ENCODE measurements at regions not wholly inside any gene's neighbourhood (a gene's known extent, or its start where the extent isn't known, plus 50 kb on each side); places are given as distances from the start of the nearest gene placed in this dataset.
A peak's percentile ranks its signal among the peaks of the same experiment; 100 is the strongest.
"Not testable (repeated sequence)": the region's sequence is repeated elsewhere in the genome, so short reads cannot be mapped to it uniquely, and the experiment has no call there.

- no peak for DNase-seq (ENCODE audit: low read depth)
Observed at GRCh38 chr3:153440311-153440710, 278.3 kb downstream of the RAP2B start.

DNA sequence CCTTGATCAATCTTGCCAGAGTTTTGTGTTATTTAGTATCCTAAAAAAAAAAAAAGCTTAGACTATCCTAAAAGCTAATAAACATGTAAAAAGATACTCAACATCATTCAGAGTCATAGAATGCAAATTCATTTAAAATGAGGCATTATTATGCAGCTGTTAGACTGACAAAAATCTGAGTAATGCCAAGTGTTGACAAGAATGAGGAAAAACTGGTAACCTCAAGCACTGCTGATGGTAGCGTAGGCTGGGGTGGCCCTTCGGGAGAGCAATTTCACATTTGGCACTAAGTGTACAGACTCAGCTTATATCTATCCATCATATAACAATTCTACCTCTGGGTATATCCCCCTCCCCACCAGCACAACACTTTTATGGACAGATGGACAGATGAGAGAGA, 280.4 kb downstream of the RAP2B start:
- peak; percentile 87 for DNase-seq (ENCODE audit: low read depth)

DNA sequence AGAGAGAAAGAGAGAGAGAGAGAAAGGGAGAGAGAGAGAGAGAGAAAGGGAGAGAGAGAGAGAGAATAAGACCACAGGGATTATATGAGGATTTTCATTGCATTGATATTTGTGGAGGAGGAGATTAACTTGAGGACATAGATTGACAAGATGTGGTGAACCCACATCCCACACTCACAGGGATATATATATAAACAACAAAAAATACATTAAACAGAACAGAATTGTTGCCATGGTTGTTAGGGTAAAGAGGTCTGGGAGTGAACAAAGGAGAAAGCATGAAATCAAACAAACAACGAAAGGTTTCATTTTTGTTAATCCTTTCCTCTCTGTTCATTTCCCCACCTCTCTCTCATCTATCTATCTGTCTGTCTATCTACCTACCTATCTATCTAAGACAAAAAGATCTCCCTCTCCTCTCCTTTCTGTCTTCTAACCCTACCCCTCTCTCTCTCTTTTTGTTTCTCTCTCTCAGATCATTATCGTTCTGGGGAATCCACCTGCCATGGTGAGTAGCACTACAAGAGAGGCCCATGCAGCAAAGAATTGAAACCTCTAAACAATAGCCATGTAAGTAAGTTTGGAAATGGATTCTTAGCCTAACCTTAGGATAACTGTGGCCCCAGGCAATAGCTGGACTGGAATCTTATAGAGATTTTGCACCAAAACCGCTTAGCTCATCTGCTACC, 280.9 kb downstream of the RAP2B start:
- DNase-seq (ENCODE audit: low read depth): no peak

GRCh38 chr3:153443961-153444360, 281.9 kb downstream of the RAP2B start:
- DNase-seq (ENCODE audit: low read depth): peak; percentile 15

DNA sequence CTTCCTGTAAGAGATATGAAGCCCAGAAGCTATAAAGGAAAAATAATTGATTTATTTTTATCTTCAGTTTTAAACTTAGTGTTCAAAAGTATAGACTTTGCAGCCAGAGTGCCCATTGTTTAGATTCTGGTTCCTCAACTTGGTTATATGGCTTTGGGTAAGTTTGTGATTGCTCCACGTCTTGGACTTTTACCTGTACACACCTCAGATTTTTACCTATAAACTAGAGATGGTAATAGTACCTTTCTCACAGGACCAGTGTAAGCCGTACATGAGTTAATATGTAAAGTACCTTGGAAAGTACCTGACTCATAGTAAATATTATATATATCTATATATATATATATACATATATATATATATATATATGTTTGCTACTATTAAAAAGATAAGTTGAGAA, 283.8 kb downstream of the RAP2B start:
- no peak for DNase-seq (ENCODE audit: low read depth)

DNA sequence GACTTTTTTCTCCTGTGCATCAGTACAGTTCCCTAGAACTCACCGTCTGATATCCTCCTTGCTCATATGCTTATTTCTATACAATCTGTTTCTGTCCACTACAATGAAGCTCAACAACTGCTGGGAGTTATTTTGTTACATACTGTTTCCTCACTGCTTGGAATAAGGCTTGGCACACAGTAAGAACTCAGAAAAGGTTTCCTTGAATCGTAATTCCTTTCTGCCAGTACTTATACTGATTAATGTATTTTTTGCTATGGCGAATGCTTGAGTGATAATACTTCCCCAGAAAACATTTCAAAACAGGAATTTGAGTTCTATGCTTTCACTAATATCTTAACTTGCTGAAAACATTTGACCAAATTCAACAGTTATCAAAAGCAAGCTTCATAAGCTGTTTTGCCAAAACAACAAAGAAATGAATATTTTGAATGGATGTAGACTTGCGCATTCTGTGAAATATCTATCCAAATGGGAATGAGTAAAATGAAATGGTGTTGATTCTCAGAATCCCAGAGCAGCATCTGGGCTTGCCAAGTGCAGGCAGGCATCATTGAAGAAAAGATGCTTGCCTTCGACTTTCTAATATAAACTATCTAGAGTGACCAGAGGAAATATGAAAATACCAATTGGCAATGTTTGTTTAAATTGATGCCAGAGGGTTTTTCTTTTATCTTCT, 286.3 kb downstream of the RAP2B start:
- no peak for DNase-seq (ENCODE audit: low read depth)

DNA sequence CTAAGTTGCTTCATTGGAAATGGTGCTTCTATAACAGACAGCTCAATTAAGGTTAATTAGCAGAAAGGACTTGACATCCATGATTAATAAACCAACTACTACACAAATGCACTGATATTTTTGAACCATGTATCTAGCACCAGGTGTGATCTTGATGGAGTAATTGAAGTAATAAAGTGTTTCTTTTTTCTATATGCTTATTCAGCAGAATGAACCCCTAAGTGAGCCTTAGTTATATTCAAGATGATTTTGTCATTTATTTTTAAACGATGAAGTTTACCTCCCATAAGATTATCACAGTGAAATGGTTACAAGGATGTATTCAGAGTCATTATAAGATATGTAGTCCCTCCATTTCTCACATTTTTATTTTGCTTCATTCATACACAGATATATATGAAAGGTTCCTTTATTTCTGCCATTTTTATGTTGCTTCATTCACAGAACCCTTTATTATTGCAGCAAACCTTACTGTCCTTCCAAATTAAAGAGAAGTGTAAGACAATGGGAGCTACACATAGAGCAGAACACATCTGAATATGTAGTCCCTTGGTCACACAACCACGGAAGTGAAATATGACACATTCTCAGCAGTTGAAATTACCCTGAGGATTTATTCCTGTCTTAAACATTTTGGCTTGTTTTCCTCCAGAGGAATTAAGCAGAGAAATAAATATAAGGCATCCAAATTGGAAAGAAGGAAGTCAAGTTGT, 295.0 kb downstream of the RAP2B start:
- DNase-seq (ENCODE audit: low read depth): peak; percentile 2

- DNase-seq (ENCODE audit: low read depth): no peak
Observed at GRCh38 chr3:153458881-153459280, 296.9 kb downstream of the RAP2B start.

DNA sequence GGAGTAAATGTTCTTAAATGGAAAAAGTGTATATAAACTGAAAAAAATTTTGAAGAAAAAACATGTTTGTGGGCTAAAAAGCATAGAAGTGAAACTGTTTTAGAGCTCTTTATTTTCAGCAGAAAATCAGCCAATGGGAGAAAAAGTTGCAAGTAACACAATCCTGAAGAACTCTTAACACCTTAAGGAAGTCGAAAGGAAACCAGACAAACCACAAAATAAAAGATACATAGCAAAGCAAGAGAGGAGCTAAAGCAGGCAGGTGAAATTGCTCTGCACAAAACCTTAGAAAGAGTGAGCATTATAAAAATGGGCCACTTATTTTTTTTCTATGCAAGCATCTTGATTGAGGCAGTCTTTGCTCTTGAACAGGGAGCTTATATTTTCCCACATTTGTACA, 300.5 kb downstream of the RAP2B start:
- no peak for DNase-seq (ENCODE audit: low read depth)

GRCh38 chr3:153463895-153464294, 301.9 kb downstream of the RAP2B start:
- no peak for DNase-seq (ENCODE audit: low read depth)

DNA sequence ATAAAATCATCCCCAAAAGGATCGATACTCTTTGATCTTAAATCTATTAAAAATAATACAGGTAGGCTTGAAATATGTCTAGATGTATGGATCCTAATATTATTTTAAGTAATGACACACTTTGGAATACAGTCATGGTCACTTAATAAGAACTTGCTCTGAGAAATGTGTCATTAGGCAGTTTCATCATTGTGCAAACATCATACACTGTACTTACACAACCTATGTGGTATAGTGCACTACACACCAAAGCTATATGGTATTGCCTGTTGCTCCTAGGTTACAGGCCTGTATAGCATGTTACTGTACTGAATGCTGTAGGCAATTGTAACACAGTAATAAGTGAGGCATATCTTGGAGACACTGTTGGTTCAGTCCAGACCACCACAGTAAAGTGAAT, 307.1 kb downstream of the RAP2B start:
- DNase-seq (ENCODE audit: low read depth): no peak

- no peak for DNase-seq (ENCODE audit: low read depth)
Observed at GRCh38 chr3:153484842-153485241, 322.8 kb downstream of the RAP2B start.

GRCh38 chr3:153495422-153495821, 333.4 kb downstream of the RAP2B start:
- DNase-seq (ENCODE audit: low read depth): no peak

DNA sequence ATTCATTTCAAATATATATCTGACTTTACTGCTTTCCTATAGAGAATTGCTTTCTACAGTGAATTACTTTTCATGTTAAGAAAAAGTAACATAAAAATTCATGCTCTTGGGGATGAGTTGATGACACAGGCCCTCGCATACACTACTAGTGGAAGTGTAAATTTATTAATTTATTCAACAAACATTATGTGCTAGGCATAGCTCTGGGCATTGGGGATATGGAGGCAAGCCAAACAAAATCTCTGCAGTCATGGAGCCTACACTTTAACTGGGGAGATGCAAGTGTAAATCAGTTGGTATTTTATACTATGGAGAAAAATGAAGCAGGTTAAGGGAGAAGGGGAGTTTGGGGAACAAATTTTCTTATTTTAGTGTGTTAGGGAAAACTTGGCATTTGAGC, 340.7 kb downstream of the RAP2B start:
- DNase-seq (ENCODE audit: low read depth): no peak

DNA sequence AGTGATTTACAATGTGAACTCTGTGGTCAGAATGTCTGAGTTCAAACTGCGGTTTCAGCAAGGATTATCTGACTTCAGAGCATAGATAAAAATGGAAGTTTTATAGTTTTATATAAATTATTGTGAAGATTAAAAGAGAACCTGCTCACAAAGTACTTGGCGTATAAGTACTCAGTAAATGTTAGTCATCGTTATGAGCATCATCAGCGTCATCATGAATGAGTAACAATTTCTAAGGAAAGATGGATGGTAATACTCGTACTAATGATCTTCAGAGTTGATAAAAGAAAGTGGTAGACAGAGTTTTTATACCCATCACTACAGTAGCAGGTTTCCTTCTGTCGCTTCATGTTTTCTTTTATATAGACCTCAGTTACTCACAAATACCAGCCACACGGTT, 341.8 kb downstream of the RAP2B start:
- DNase-seq (ENCODE audit: low read depth): peak; percentile 8

- DNase-seq (ENCODE audit: low read depth): not testable (repeated sequence)
Observed at GRCh38 chr3:153506205-153506604, 344.2 kb downstream of the RAP2B start.

GRCh38 chr3:153506686-153507085, 344.7 kb downstream of the RAP2B start:
- DNase-seq (ENCODE audit: low read depth): not testable (repeated sequence)

DNA sequence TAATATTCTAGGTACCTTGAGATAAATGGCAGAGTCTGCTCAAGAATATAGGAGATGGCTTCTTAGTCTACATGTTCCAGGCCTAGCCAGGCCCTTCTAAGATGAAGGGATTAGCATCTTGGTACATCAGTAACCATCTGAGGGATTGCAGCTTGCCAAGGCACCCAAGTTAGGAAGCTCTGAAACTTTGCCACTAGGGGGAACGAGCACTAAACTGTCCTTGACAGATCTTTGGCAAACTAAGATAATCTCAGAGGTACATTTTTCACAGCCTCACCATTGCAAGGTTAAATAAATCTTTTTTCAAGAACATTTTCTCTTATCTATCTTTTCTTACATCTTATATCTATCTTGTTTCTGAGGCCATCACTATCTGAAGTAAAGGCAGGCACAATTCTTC, 351.2 kb downstream of the RAP2B start:
- DNase-seq (ENCODE audit: low read depth): peak; percentile 19

DNA sequence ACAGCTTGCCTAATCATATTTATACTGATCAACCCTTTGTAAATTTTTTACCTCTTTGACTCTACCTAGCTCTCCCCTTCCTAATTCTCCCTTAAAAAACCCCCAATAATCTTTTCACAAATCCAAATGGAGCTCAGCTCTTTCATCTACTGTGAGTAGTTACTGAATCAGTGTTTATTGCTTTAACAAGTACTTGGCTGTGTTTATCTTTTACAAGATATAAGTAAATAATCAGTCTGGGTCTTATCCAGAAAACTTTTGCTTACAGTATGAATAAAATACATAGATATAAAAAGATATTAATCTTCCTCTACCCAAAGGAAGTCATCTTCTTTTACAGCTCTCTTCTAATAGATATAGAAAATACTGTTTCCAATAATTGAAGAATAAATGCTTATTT, 366.4 kb downstream of the RAP2B start:
- DNase-seq (ENCODE audit: low read depth): no peak

DNA sequence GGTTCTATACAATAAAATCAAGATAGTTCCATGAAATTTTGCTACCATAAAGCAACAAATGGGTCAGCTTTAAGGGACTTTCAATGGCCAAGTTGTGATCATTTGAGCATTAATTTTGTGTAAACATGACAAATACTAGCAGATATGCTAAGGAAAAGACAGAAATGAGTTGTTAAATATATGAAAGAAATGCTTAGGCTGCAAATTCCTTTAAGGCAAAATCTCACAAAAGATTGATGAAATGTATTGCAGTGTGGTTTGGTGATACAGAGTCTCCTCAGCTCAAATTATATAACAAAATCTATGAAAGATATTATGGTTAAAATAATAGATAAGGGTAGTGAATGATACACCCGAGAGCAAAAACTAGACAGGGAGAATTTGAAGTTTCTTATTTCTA, 377.2 kb downstream of the RAP2B start:
- DNase-seq (ENCODE audit: low read depth): no peak

- no peak for DNase-seq (ENCODE audit: low read depth)
Observed at GRCh38 chr3:153545471-153545870, 383.4 kb downstream of the RAP2B start.

DNA sequence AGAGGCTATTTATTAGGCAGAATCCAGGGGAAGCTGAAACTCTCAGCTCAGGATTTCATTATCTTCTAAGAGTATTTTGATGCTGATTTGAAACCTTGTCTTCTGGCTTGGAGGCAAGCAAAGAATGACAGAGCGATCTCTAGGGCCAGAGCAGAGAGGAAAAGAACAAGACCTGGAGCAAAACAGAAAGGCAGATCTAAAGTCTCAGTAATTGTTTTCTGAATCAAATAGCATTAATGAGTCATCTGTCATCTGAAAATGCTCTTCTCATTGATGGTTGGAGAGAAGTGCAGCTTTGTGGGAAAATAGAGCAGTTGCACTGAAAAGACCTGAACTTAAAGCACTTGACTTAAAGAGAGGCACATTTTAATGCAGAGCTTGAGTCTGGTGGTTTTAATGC, 385.9 kb downstream of the RAP2B start:
- no peak for DNase-seq (ENCODE audit: low read depth)

DNA sequence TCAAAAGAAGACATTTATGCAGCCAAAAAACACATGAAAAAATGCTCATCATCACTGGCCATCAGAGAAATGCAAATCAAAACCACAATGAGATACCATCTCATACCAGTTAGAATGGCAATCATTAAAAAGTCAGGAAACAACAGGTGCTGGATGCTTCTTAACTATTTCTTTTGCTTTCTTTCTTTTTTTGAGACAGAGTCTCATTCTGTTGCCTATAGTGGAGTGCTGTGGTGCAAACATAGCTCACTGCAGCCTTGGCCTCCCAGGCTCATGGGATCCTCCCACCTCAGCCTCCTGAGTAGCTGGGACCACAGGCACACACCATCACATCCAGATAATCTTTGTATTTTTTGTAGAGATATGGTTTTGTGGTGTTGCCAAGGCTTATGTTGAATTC, 387.7 kb downstream of the RAP2B start:
- not testable (repeated sequence) for DNase-seq (ENCODE audit: low read depth)
